A673 (cell line): ENCODE measurements at regions not wholly inside any gene's neighbourhood (a gene's known extent, or its start where the extent isn't known, plus 50 kb on each side); places are given as distances from the start of the nearest gene placed in this dataset.
A peak's percentile ranks its signal among the peaks of the same experiment; 100 is the strongest.

Experiments
- BruUV-seq: library from RNA; stranded (reverse); fragments of 400-500 nt; replicated peaks from 2 replicates; lab custom pipeline; 2021; lab: Mats Ljungman, UMichigan
- CTCF ChIA-PET: fragments of 300-600 bp; sonication (Branson Sonifier 250); formaldehyde crosslinking; loops from one replicate; lab custom pipeline; 2022; ENCODE audit warnings: antibody characterized with exemption; lab: Charles Lee
- POLR2A ChIA-PET: fragments of 300-600 bp; sonication (Branson Sonifier 250); formaldehyde crosslinking; loops from one replicate; lab custom pipeline; 2022; ENCODE audit warnings: antibody characterized with exemption; ENCODE audit not compliant: low non-redundant PET; lab: Charles Lee
- DNase-seq: peaks from one replicate; pipeline ENCODE4 v3.0.0-alpha.2; 2015; ENCODE audit warnings: low spot score
- H3K27ac ChIP-seq: fragments of 200-600 bp; sonication (generic); 2 replicates; pipeline ENCODE4 v1.5.1; 2016; ENCODE audit warnings: mixed run types, low read depth, mild to moderate bottlenecking, mixed read lengths, antibody characterized with exemption, low read length; ENCODE audit not compliant: poor library complexity, severe bottlenecking
- H3K27me3 ChIP-seq: fragments of 200-600 bp; sonication (generic); replicated peaks from 2 replicates; pipeline ENCODE4 v1.6.1; 2017; ENCODE audit warnings: mixed run types, low read depth, mild to moderate bottlenecking, mixed read lengths, antibody characterized with exemption, low read length; ENCODE audit not compliant: insufficient read depth, poor library complexity
- H3K36me3 ChIP-seq: fragments of 200-600 bp; sonication (generic); 2 replicates; pipeline ENCODE4 v1.6.1; 2016; ENCODE audit warnings: mixed run types, mild to moderate bottlenecking, mixed read lengths, antibody characterized with exemption, low read length; ENCODE audit not compliant: insufficient read depth, poor library complexity, severe bottlenecking
- H3K4me1 ChIP-seq: fragments of 200-600 bp; sonication (generic); 2 replicates; pipeline ENCODE4 v1.6.1; 2017; ENCODE audit warnings: mixed run types, mild to moderate bottlenecking, mixed read lengths, antibody characterized with exemption, low read length; ENCODE audit not compliant: insufficient read depth, poor library complexity, severe bottlenecking
- H3K4me3 ChIP-seq: fragments of 200-600 bp; sonication (generic); 2 replicates; pipeline ENCODE4 v1.5.1; 2016; ENCODE audit warnings: low read depth, mixed run types, mild to moderate bottlenecking, mixed read lengths, low read length; ENCODE audit not compliant: poor library complexity, severe bottlenecking
- H3K9me3 ChIP-seq: fragments of 200-600 bp; sonication (generic); 2 replicates; pipeline ENCODE4 v1.6.1; 2016; ENCODE audit warnings: mixed run types, low read depth, mild to moderate bottlenecking, mixed read lengths, antibody characterized with exemption, low read length; ENCODE audit not compliant: poor library complexity, severe bottlenecking
- CTCF ChIP-seq: fragments of 300-800, 200-600 bp; sonication (generic); conservative IDR thresholded peaks from 2 replicates; pipeline ENCODE4 v1.5.1; 2017; ENCODE audit warnings: low read depth, mild to moderate bottlenecking, antibody characterized with exemption, low read length, moderate library complexity, mixed read lengths
- EZH2 ChIP-seq: fragments of 200-600 bp; sonication (generic); IDR thresholded peaks from 2 replicates; pipeline ENCODE4 v1.6.1; 2017; ENCODE audit warnings: borderline replicate concordance, low read depth, mild to moderate bottlenecking, mixed read lengths, antibody characterized with exemption, low read length; ENCODE audit not compliant: poor library complexity, severe bottlenecking
- intact Hi-C: fragments of 100-400 bp; cut with micrococcal nuclease; formaldehyde crosslinking; loops from one replicate; pipeline ENCODE4 v1.10.0; 2022; ENCODE audit not compliant: unreplicated experiment

GRCh38 chr20:22338140-22338708, 246.1 kb downstream of the FOXA2 start:
- intact Hi-C loops, result no loop called here
- POLR2A ChIA-PET, result no interaction called here

GRCh38 chr20:22335210-22335609, 249.2 kb downstream of the FOXA2 start:
- no peak overlapping the region for H3K27ac ChIP-seq
- intact Hi-C loops, result no loop called here
- CTCF ChIA-PET, result interaction anchor here (1.4 kb wide), 1 partner anchor 251 kb away, joined by 6 read pairs; no protein-coding TSS in a partner anchor
- H3K9me3 ChIP-seq, result no peaks in the 10 kb centered on the region
- no TSS peak for BruUV-seq
- POLR2A ChIA-PET, result no interaction called here
- no peak overlapping the region for H3K4me3 ChIP-seq
- TF ChIP-seq CTCF, result no peak
- H3K4me1 ChIP-seq, result no peaks in the 10 kb centered on the region
- H3K27me3 ChIP-seq, result peaks cover 39% of the 10 kb centered on the region
- no peak for DNase-seq
- no peaks in the 10 kb centered on the region for H3K36me3 ChIP-seq

More at GRCh38 chr20:22338140-22338708, 246.1 kb downstream of the FOXA2 start:
- DNase-seq, result no peak
- CTCF ChIA-PET, result no interaction called here
- BruUV-seq, result no TSS peak
- H3K9me3 ChIP-seq, result no peaks in the 10 kb centered on the region
- TF ChIP-seq EZH2 (no peak), CTCF (no peak)
- no peak overlapping the region for H3K4me3 ChIP-seq
- H3K36me3 ChIP-seq, result no peaks in the 10 kb centered on the region
- H3K27me3 ChIP-seq, result peaks cover 19% of the 10 kb centered on the region
- H3K27ac ChIP-seq, result no peak overlapping the region
- H3K4me1 ChIP-seq, result no peaks in the 10 kb centered on the region

GRCh38 chr20:22333885-22334545, 250.4 kb downstream of the FOXA2 start:
- H3K4me1 ChIP-seq, result no peaks in the 10 kb centered on the region
- no peak overlapping the region for H3K27ac ChIP-seq
- CTCF ChIA-PET, result interaction anchor here (0.6 kb wide), 2 partner anchors 157 to 1007 kb away, joined by 4 to 6 read pairs; no protein-coding TSS in a partner anchor
- no peaks in the 10 kb centered on the region for H3K9me3 ChIP-seq
- POLR2A ChIA-PET, result no interaction called here
- no peaks in the 10 kb centered on the region for H3K36me3 ChIP-seq
- TF ChIP-seq CTCF, result peak; percentile 79
- no peak for TF ChIP-seq EZH2
- H3K4me3 ChIP-seq, result no peak overlapping the region
- BruUV-seq, result no TSS peak
- intact Hi-C loops, result loop anchor here (1.0 to 5.0 kb wide), 3 partner anchors 252 to 1008 kb away; no protein-coding TSS in a partner anchor
- peaks cover 41% of the 10 kb centered on the region for H3K27me3 ChIP-seq
- peak; percentile 70 for DNase-seq
